Mesenteric fat pad (tissue), 1 donor: ENCODE measurements at regions not wholly inside any gene's neighbourhood (a gene's known extent, or its start where the extent isn't known, plus 50 kb on each side); places are given as distances from the start of the nearest gene placed in this dataset.

Experiments used
- DNase-seq: peaks from one replicate; pipeline ENCODE4 v3.0.0-alpha.2; 2020; ENCODE audit warnings: low spot score
- donor health status: DM: yes; HTN: yes; CAD: no.

DNA sequence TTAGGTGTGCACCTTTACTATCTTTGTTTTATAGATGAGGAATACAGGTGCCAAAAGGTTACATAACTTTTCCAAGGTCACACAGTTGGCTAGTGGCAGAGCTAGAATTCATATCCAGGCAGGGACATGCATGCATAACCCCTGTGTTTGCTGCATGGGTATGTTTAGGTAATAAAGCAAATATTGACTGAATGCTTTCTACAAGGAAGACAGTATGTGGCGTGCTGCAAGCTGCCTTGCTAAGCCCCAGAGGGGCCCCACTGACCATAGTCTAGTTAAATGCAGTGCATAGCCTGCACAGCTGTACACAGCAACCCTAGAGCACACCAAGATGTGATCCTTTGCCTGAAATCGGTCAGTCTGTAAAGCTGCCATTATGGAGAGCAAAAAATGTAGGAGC is 320.5 kb upstream of the IGFBP7 start:
- no peak for DNase-seq

DNA sequence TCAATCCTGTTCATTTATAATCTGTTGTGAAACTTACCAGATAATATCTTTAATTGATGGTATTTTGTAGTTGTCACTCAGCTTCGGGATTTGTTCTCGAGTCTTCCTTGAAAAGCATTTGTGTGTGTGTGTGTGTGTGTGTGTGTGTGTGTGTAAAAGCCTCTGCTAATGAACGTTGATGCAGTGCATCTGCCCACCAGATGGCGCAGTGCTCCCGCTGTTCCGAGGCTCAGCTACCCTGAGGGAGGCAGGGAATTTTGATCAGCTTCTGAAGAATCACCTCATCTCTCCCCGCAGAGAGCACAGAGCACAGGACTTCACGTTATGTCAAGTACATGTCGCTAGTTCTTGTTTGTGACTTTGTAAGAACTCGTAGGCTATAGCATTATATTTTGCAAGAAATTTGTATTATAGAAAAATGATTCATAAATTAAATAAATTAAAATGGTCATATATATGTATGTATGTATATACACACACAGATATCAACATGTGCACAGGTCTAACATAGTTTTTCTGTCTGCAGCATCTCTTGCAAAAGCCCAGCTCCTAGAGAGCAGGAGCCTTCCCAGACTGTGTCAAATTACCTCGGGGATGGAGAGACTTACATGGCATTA is 316.7 kb upstream of the IGFBP7 start:
- no peak for DNase-seq

DNA sequence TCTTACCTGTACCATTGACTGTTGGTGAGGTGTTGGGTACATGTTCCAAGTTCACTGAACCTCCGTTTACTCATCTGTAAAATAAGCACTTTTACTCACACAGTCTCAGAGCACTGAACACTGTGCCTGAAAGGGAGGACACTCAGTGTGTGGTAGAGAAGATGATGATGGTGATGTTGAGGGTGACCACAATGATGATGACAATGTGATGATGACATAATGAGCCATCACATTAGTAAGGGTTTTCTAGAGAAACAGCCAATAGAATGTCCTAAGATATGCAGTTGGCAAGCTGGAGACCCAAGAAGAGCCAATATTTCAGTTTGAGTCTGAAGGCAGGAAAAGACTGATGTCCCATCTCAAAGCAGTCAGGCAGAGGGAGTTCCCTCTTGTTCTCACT is 315.4 kb upstream of the IGFBP7 start:
- DNase-seq = no peak

GRCh38 chr4:57424232-57424897 is 314.2 kb upstream of the IGFBP7 start:
- no peak for DNase-seq

DNA sequence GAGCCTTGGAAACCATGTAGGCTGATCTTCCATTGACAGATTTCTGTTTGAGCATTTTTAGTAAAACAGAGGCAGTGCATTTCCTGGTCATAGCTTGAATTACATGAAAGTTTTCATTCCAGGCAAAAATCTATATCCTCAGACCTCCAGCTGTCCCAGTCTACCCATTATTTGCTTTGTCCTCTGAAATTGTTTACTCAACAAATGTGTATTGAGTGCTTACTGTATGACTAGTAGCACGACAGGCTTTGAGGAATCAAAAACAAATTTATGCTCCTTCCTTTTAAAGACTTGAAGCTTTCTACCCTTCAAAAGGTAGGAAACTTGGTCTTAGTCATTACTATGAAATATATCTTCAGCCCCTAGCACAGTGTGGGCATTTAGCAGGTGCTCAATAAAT is 307.9 kb upstream of the IGFBP7 start:
- no peak for DNase-seq

GRCh38 chr4:57412259-57413054 is 302.3 kb upstream of the IGFBP7 start:
- no peak for DNase-seq

DNA sequence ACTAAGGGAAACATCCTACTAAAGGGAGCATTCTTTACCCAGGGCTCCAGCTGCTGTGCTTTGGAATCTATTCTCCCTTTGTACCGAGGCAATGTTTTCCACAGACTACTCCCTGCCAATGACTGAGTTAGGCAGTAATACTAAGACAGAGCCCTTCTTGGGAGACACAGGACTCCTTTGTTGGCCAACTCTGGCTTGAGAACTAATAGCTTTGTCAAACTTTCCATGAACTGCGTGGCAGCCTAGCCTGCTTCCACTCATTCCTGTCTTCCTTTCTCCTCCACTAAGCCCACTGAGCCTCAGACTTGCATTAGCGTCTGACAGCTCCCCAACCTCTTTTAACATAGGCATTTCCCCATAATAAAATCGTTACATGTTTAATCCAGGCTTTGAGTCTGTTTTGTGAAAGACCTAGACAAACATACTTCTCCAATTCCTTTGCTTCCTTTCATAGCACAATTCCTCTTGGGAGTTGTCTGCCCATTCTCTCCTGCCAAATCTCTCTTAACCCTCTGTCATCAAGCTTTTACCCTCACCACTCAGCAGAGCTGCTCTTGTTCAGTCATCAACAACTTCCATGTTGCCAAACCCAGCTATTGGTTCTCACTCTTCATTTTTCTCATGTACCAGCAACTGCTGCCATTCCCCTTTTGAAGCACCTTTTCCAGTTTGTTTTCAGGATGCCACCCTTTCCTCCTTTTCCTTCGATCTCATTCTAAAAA is 300.3 kb upstream of the IGFBP7 start:
- DNase-seq = no peak

DNA sequence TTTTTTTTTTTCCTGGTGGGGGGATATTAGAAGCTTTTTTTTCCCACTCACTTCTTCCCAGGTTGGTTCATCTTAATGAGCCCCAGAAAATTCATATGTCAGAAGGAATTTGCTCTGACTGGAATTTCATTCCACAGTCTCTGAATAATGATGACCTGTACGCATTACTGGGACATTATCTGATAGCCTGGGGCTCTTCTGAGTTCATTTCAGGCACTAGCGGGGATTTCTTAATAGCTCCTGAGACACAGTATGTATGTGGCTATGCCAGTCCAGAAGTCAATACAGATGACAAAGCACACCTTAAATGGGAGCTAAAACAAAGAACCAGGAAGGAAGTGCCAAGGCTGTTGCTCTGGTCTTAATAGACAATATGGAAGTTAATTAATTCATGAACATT is 295.2 kb upstream of the IGFBP7 start:
- DNase-seq = no peak

DNA sequence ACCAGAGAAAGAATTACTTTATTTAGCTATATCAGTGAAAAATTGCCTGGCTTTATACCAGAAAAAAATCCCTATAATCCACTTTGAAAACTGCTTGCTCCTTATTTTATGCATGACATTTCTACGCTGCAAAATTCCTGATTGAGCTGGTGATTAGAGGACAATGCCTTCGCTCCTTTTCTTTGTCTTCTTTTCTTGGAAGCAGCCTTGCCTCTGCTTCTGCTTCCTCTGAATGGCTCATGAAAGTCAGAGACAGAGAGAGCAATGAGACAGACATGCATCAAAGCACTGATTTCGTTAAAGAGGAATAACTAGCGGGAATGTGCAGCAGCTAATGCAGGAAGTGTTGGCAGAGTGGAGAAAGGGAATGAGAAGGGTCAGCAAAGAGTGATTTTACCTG is 294.3 kb upstream of the IGFBP7 start:
- DNase-seq = no peak

- DNase-seq = no peak
Measured at GRCh38 chr4:57403591-57403990, 293.4 kb upstream of the IGFBP7 start.

DNA sequence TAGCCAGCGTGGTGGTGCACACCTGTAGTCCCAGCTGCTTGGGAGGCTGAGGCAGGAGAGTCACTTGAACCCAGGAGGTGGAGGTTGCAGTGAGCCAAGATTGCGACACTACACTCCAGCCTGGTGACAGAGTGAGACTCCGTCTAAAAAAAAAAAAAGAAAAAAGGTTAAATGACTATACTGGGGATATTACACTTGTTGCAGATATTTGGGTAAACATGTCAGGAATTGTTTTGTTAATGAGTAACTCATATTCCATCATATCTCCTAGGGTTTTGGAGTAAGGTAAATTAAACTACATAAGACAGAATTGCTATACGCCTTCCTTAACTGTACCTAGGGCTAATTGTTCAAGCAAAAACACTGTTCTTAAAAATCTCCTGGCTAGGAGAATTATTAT is 291.4 kb upstream of the IGFBP7 start:
- no peak for DNase-seq

DNA sequence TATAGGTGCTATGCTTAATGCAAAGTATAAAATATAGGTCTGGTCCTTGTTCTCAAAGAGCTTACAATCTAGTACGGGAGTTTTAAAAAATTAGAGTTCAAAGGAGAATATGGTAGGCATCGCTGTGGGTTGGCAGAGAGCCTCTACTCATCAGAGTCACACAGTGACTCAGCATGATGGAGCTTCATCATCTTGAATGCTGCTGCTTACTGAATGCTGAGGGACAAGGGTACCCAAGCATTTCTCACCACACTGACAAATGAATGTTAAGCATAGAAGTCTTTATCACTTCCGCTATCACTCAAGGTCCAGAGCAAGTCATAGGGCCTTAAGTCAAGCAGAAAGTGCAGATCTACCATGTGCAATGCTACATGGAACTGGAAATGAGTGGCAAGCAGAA is 268.6 kb upstream of the IGFBP7 start:
- DNase-seq = no peak

DNA sequence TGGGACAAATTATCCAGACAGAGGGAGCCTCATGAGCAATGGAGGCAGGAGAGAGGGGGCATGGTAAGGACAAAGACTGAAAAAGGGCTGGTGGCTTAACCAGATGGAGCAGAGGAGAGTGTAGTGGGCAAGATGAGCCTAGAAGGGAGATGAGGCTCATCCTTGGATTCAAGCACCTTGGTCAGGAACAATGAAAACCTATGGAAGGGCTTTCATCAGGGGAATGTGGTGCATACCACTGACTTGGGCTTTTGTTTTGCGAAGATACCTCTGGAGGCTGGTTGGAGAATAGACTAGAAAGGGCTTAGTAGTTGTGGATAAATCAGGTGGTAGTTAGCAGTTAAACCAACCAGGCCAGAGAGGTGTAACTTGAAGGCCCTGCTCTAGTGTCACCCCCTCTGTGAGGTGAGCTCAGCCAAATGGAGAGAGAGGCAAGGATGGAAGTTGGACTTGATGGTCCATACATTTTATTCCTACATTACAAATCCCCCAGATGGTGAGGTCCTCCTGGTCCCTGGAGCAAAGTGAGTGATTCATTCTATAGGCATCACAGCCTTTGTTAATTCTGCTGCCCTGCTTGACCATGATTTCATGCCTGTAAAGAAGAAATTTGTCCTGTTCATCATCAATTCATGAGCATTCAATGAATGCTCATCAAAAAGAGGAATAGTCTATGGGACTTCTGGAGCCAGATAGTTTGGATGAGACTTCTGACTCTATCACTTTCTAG is 264.8 kb upstream of the IGFBP7 start:
- no peak for DNase-seq

DNA sequence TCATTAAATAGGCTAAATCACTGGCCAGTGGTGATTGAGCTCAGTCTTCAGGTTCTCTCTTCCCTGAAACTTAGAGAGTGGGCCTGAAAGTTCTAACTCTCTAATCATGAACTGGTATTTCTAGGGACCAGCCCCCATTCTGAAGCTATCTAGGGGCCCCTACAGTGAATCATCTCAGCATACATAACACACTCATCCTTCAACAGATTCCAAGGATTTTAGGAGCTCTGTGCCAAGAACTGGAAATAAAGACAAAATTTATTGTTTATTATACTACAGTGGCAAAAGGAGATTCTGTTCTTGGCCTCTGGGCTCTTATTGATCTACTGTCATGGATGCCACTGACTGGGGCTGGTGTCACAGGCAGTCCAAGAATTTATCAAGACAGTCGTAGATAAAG is 263.8 kb upstream of the IGFBP7 start:
- DNase-seq = no peak

- no peak for DNase-seq
Measured at GRCh38 chr4:57371671-57372070, 261.5 kb upstream of the IGFBP7 start.

DNA sequence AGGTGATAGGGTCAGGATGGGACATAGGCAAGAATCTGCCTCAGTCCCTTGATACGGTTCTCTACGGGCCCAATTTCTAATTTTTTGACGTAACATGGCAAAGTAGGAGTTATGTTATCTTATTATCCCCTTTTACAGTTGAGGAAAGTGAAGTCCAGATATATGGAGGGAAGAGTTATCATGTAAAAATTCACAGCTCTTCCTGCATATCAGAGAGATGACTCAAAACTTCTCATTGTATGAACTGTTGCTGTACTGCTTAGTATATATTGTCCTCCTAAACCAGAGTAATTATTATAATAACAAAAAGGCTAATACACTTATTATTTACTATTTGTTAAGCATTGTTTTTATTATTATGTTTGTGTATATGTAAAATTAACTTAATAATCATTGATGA is 260.5 kb upstream of the IGFBP7 start:
- DNase-seq = no peak

DNA sequence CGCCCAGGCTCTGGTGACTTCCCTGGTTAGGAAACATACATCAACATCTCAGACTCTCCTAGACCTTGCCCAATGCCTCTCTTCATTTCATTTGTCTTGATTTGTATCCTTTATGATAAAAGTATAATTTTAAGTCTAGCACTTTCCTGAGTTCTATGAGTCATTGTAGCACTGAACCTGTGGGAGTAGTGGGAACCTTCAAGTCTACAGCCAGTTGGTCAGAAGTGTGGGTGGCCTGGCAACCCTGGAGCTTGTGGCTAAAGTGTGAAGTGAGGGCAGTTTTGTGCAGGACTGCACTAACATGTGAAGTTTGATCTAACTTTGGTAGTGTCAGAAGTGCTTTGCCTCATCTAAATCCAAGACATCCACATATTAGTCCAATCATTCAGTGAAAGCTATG is 259.3 kb upstream of the IGFBP7 start:
- DNase-seq = no peak

GRCh38 chr4:57364255-57364654 is 254.1 kb upstream of the IGFBP7 start:
- DNase-seq = no peak

DNA sequence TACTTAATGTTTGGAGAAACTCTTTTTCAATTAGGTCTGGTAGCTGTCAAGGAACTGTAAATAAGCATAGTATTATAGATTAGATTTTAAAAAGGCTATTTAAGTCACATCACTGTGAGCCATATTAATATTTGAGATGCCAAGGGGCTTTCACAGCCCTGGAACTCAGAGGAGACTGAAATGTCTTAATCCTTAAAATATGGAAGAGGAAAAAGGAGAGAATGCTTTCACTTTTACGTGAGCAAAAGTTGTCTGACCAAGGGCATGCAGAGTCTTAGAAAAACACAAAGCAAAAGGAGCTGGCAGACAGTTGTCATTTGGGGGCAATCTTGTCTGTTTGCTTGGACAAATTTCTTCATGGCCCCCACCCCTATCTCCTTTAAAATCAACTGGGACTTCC is 253.2 kb upstream of the IGFBP7 start:
- no peak for DNase-seq

- no peak for DNase-seq
Measured at GRCh38 chr4:57360681-57361080, 250.5 kb upstream of the IGFBP7 start.

- DNase-seq = no peak
Measured at GRCh38 chr4:57355101-57355665, 245.0 kb upstream of the IGFBP7 start.
